Spleen (tissue), 11 donors: ENCODE measurements at regions not wholly inside any gene's neighbourhood (a gene's known extent, or its start where the extent isn't known, plus 50 kb on each side); places are given as distances from the start of the nearest gene placed in this dataset.

Experiments used
- DNase-seq: peaks from one replicate; pipeline ENCODE4 v3.0.0-alpha.2; 2020
- H3K27ac ChIP-seq, 8 donors: fragments of 200-600 bp; sonication (generic) in 7 of 8; 1 replicate in 4 of 8; 2 replicates in 4 of 8; pipeline versions ENCODE4 v1.5.0 to v1.8.0; 2016 to 2021; ENCODE audit warnings: inconsistent platforms in 4 of 8, mild to moderate bottlenecking in 4 of 8, moderate library complexity in 1 of 8
- H3K27me3 ChIP-seq, 7 donors: fragments of 200-600 bp; sonication (generic) in 6 of 7; replicated peaks in 1 of 7; 1 replicate in 4 of 7; 2 replicates in 3 of 7; pipeline versions ENCODE4 v1.5.0 to v1.8.0; 2016 to 2021; ENCODE audit warnings: inconsistent platforms in 3 of 7, mild to moderate bottlenecking in 1 of 7
- H3K36me3 ChIP-seq, 6 donors: fragments of 200-600 bp; sonication (generic) in 5 of 6; 1 replicate in 4 of 6; 2 replicates in 2 of 6; pipeline versions ENCODE4 v1.5.0 to v1.8.0; 2016 to 2021; ENCODE audit warnings: inconsistent platforms in 2 of 6
- H3K4me1 ChIP-seq, 6 donors: fragments of 200-600 bp; sonication (generic) in 5 of 6; 1 replicate in 3 of 6; 2 replicates in 3 of 6; pipeline versions ENCODE4 v1.5.0 to v1.8.0; 2016 to 2021; ENCODE audit warnings: inconsistent platforms in 3 of 6
- H3K4me3 ChIP-seq, 8 donors: fragments of 200-600 bp; sonication (generic) in 7 of 8; 1 replicate in 4 of 8; 2 replicates in 4 of 8; pipeline versions ENCODE4 v1.5.0 to v1.8.0; 2016 to 2021; ENCODE audit warnings: inconsistent platforms in 4 of 8, mild to moderate bottlenecking in 4 of 8, moderate library complexity in 2 of 8
- H3K9me3 ChIP-seq, 8 donors: fragments of 200-600 bp; sonication (generic) in 7 of 8; 1 replicate in 4 of 8; 2 replicates in 4 of 8; pipeline versions ENCODE4 v1.5.0 to v1.8.0; 2016 to 2021; ENCODE audit warnings: inconsistent platforms in 4 of 8
- CTCF ChIP-seq, 11 experiments: fragments of 200-600 bp in 7 of 11; fragments of 450-650 bp in 4 of 11; sonication (generic) in 4 of 11; IDR thresholded peaks in 8 of 11; conservative IDR thresholded peaks in 3 of 11; 1 replicate in 7 of 11; 2 replicates in 4 of 11; pipeline versions ENCODE4 v1.4.0 to v1.8.0; 2016 to 2021; ENCODE audit warnings: antibody characterized with exemption in 11 of 11, inconsistent platforms in 4 of 11, mild to moderate bottlenecking in 1 of 11
- POLR2A ChIP-seq, 3 donors: fragments of 450-650 bp; IDR thresholded peaks; one replicate each; pipeline ENCODE4 v1.5.1; 2017; ENCODE audit warnings: antibody characterized with exemption in 3 of 3, mild to moderate bottlenecking in 1 of 3
- POLR2AphosphoS5 ChIP-seq, 3 donors: sonication (generic); formaldehyde crosslinking; IDR thresholded peaks; one replicate each; pipeline ENCODE4 v1.5.1; 2017; ENCODE audit warnings: antibody characterized with exemption in 3 of 3
- WGBS, 5 donors: extraction: QIAGEN DNeasy Blood & Tissue Kit in 3 of 5; methylation state at CpG; one replicate each; pipeline versions ENCODE4 v1.1.5 to v1.1.7; 2013 to 2018; 5-methylcytosine and 5-hydroxymethylcytosine counted together
- intact Hi-C: fragments of 100-400 bp; cut with DNase I; formaldehyde crosslinking; loops from one replicate; pipeline ENCODE4 v1.15.0; 2023; ENCODE audit warnings: low total_unique reads
- donor health status: healthy with polysubstance abuse.
- donor health status: DM: no; HTN: no; CAD: no; lungs with moderate emphysema.
- donor health status: DM: no; HTN: no; CAD: no.
- donor health status: Bipolar disorder and iron deficiency.
- donor health status: healthy.
- donor health status: DM: no; HTN: no; CAD: no.
- donor health status: DM: yes; HTN: yes; CAD: no.

- intact Hi-C loops: no loop called here
- WGBS, 5 donors: 44 to 61% (median 53%) methylated on average over 5 of the region's 5 CpGs
- no peaks in the 10 kb centered on the region for H3K27me3 ChIP-seq
- peaks cover 0 to 44% (median 22%) of the 10 kb centered on the region in 6 donors for H3K4me1 ChIP-seq
- DNase-seq: no peak
- no peaks in the 10 kb centered on the region for H3K36me3 ChIP-seq
- H3K27ac ChIP-seq: no peak overlapping the region
- TF ChIP-seq POLR2AphosphoS5 (IDR thresholded peaks at IDR 0.05): no peak
- no peak for TF ChIP-seq CTCF (IDR thresholded peaks at IDR 0.05 in 8 of 11, conservative IDR thresholded peaks at IDR 0.05 in 3 of 11)
- no peak for TF ChIP-seq POLR2A (IDR thresholded peaks at IDR 0.05)
- H3K4me3 ChIP-seq: no peak overlapping the region
- H3K9me3 ChIP-seq: peaks cover 0 to 6% (median 0%) of the 10 kb centered on the region in 8 donors
These were observed 195.6 kb upstream of the CFAP20DC start for GRCh38 chr3:59245300-59245858.

GRCh38 chr3:59244343-59244742, 194.5 kb upstream of the CFAP20DC start:
- no peak for DNase-seq
- no peak for TF ChIP-seq POLR2A (IDR thresholded peaks at IDR 0.05)
- TF ChIP-seq POLR2AphosphoS5 (IDR thresholded peaks at IDR 0.05): no peak
- TF ChIP-seq CTCF (IDR thresholded peaks at IDR 0.05 in 8 of 11, conservative IDR thresholded peaks at IDR 0.05 in 3 of 11): no peak

GRCh38 chr3:59243476-59243875, 193.7 kb upstream of the CFAP20DC start:
- Histone ChIP-seq H3K36me3 (no peaks in the 10 kb centered on the region), H3K27me3 (no peaks in the 10 kb centered on the region), H3K9me3 (peaks cover 0 to 2% (median 0%) of the 10 kb centered on the region in 8 donors), H3K27ac (no peak overlapping the region), H3K4me1 (peaks cover 0 to 28% (median 20%) of the 10 kb centered on the region in 6 donors), H3K4me3 (no peak overlapping the region)
- 85 to 100% (median 96%) methylated on average over 1 of the region's 1 CpG for WGBS, 5 donors
- intact Hi-C loops: no loop called here
- DNase-seq: no peak
- TF ChIP-seq CTCF (IDR thresholded peaks at IDR 0.05 in 8 of 11, conservative IDR thresholded peaks at IDR 0.05 in 3 of 11) (no peak), POLR2A (IDR thresholded peaks at IDR 0.05) (no peak), POLR2AphosphoS5 (IDR thresholded peaks at IDR 0.05) (no peak)

More at GRCh38 chr3:59244343-59244742, 194.5 kb upstream of the CFAP20DC start:
- intact Hi-C loops: no loop called here
- 92 to 96% (median 95%) methylated on average over 6 of the region's 6 CpGs for WGBS, 5 donors
- Histone ChIP-seq H3K27ac (no peak overlapping the region), H3K9me3 (peaks cover 0 to 6% (median 0%) of the 10 kb centered on the region in 8 donors), H3K4me3 (no peak overlapping the region), H3K4me1 (peaks cover 0 to 34% (median 20%) of the 10 kb centered on the region in 6 donors), H3K36me3 (no peaks in the 10 kb centered on the region), H3K27me3 (no peaks in the 10 kb centered on the region)

GRCh38 chr3:59240666-59241255, 190.9 kb upstream of the CFAP20DC start:
- Histone ChIP-seq H3K36me3 (no peaks in the 10 kb centered on the region), H3K4me1 (peaks cover 0 to 19% (median 7%) of the 10 kb centered on the region in 6 donors), H3K9me3 (no peaks in the 10 kb centered on the region), H3K27me3 (no peaks in the 10 kb centered on the region), H3K4me3 (no peak overlapping the region), H3K27ac (peak overlapping the region in 3 of 8 donors; percentile 7 to 43 (median 25))
- 75 to 93% (median 81%) methylated on average over 2 of the region's 2 CpGs for WGBS, 5 donors
- no peak for TF ChIP-seq POLR2A (IDR thresholded peaks at IDR 0.05)
- DNase-seq: no peak
- intact Hi-C loops: no loop called here
